T follicular helper cell (primary cell): ENCODE measurements at regions not wholly inside any gene's neighbourhood (a gene's known extent, or its start where the extent isn't known, plus 50 kb on each side); places are given as distances from the start of the nearest gene placed in this dataset.

Experiments
- DNase-seq: peaks from one replicate; pipeline ENCODE4 v3.0.0-alpha.2; 2020; ENCODE audit warnings: low read depth

DNA sequence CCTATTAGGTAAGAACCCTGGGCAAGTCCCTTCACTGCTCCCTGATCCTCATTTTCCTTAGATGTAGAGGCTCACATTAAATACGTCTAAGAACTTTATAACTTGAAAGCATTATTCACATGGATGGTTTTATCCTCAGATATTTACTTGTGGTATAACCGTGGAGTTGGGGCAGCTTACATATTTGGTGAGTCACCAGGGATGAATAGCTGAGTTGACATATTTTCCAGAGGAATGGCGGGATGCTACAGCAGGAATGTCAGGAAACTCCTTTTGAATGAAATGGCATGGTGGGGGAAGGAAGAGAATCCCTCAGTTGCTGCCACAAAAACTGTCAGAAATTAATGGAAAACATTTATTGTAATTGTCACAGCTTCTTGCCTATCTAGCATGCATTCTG lies 165.3 kb upstream of the RPS6KA3 start:
- DNase-seq = no peak

DNA sequence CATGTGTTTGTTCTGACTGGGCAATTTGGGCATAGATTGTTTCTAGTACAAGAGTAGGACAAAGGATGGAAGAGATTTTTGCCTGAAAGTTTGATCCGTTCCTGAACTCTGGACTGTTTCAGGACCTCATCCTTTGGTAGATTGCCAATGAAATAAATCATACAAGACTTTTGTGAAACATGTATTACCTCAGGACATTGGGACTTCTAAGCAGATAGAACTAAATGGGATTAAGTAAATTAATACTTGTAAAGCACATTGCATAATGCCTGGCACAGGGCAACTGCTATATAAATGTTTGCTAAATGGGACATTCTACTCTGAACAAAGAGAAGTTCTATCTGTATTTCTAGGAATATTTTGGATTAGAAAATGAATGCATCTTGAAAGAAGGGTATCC lies 164.8 kb upstream of the RPS6KA3 start:
- no peak for DNase-seq

DNA sequence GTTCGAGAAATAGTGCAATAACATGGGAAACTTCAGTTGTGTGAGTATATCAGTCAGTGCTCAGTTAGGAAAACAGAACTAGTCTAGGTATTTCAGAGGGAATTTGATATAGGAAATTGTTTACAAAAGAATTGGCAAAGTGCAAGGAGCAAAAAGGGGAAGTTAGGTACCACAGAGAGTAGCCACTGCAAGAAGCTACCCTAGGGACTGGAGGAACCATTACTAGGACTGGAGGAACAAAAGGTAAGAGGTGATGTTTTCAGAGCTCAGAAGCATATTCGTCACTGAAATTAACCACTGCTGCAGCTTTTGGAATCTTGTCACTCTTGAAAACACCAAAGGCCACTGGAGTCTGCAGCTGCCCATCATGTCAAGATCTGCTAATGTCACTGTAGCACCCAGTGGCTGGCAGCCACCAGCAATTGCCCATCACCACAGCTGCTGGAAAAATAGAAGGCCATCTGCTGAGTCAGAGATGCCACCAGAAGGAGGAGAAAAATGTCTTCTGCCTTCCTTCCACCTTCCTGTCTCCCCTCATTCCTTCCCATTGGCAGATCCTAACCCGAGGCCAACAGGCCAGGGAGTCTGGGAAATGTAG lies 160.6 kb upstream of the RPS6KA3 start:
- no peak for DNase-seq

DNA sequence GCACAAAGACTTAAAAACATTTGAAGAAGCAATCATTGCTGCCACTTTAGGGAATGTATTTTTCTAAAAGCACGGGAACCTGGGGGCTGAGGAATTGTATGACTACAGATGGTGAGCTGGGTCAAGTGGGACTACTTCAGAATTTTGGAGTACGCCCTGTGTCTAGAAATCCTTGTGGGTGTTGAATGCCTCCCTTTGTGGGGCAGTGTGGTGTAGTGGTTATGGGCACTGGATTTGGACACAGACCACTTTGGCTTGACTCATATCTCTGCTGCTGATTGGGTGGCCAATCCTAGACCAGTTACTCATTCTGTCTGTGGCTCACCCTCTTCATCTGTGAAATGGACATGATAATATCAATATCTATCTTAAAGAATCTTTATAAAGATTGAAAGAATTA lies 155.0 kb upstream of the RPS6KA3 start:
- no peak for DNase-seq

DNA sequence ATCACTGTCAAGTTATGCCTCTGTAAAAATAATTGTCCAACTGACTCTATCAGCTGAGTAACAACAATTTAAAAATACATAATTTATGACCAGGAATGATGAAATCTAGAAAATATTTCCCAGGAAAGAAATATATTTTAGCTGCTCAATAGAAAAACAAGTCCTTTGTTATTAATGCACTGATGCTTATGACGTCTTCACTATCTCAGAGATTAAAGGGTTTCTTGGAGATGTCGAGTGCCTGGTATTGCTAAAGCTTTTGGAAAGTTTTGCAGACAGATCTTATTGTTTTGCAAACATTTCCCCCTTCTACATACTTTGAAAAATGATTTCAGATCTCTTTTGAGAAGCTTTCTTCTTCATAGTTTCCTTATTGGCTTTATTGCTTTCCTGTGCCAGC lies 154.6 kb upstream of the RPS6KA3 start:
- DNase-seq = no peak

DNA sequence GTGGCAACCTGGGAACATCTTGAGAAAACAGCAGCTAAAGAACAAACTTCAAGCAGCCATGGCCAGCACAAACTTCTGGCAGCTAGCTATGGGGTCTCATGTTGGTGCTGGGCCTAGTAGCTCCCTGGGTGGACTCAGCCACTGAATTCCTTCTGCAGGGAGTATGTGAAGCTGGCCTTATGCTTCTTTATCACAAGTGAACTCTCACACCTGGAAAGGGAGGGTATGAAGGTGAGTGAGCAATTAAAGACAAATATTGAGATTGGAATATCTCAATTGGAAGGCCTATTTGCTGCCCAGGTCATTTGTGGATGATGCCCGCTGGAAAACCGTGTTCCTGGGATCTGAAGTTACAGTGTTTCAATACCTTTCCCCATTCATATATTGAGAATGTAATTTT lies 153.3 kb upstream of the RPS6KA3 start:
- no peak for DNase-seq

DNA sequence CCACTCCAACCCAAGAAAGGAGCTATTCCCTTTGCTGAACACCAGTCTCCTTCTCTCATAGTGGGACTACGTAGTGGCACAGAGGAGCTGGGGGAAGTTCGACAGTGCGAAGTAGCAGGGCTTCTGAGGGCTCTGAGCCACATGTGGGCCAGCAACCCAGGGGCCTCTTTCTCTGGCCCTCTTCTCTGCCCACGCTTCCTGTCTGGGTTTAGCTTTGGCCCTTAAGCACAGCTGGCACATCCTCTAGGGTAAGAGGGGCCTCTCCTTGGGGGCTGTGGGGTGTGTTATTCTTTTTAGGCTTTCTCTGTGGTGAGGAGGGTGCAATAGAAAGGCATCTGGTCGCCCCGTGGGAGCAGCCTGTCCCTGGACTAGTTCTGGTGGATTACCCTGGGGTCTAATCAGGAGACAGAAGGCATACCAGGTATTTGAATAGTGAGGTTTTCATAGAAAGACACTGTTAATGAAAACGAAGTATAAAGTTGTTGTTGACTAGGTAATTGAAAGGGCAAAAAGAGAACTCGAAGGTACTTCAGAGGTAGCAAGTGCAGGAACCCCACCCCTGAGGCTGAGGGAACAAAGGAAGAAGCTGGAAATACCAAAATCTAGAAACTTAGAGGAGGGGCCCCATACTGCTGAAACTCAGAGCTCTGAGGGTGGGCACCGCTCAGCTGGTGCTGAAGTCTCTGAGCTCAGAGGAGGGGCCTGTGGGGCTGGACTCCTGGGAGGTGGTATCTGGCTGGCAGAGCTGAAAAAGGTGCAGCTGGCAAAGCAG lies 151.9 kb upstream of the RPS6KA3 start:
- DNase-seq = no peak

DNA sequence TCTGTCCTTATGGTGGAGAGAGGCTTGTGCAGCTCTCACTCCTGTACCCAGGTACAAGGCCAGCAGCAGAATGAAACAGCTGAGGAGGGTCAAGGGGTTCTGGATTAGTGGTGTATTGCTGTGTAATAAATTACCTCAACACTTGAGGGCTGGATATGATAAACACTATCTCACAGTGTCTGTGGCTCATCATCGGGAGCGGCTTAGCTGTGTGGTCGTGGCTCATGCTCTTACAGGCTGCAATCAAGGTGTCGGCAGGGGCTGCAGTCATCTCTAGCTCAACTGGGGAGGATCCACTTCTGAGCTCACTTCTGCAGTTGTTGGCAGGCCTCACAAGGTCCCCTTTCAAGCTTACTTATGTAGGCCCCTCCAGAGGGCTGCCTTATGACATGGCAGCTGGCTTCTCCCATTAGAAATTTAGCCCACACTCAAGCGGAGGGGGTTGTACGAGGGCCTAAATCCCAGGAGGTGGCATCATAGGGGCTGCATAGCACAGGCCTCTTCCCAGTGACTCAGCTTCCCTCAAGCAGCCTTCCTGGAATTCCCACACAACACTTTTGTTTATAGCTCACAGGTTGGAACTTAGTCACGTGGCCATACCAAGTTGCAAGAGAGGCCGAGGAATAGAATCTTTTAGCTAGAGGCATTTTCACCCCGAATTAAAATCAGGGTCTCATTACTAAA lies 148.2 kb upstream of the RPS6KA3 start:
- DNase-seq = no peak

DNA sequence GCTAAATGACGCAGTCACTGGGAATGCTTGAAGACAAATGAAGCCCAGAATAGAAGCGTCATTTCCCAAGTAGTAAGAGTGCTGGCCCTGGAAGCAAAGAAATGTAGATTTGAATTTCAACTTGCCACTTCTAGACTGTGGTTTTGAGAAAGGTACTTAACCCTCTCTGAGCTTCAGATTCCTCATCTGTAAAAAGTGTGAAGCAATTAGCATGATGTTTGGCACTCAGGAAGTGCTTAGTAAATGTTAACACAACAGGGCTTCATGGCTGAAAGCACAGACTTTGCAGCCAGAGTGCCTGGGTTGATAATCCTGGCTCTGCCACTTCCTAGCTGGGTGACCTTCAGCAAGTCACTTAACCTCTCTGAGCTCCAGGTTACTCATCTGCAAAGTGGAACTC lies 147.4 kb upstream of the RPS6KA3 start:
- no peak for DNase-seq

DNA sequence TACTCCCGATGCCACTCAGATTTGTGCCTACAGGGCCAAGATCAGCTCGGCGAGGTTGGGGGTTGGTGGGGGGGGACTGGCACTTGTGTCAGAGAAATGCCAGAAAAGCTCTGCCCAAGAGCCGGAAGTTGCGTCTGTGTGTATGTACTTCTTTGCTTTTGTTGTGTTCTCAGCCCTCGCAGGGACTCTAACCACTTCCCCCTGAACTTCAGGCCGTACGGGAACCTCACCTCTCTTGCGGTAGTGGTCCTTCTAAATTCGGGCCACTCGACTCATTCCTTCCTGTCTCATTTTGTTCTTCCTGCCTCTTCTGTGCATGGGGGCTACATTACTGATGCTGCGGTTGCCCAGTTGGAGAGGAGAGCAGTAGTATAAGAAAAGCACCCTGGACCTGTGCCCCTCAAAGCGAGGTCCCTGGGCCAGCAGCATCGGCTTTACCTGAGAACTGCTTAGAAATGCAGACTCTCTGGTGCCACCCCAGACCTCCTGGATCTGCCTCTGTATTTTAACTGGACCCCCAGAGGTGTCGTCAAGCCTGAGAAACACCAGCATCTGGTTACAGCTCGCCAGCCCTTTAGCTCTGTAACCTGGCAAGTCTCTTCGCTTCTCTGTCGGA lies 146.3 kb upstream of the RPS6KA3 start:
- peak; percentile 15 for DNase-seq

DNA sequence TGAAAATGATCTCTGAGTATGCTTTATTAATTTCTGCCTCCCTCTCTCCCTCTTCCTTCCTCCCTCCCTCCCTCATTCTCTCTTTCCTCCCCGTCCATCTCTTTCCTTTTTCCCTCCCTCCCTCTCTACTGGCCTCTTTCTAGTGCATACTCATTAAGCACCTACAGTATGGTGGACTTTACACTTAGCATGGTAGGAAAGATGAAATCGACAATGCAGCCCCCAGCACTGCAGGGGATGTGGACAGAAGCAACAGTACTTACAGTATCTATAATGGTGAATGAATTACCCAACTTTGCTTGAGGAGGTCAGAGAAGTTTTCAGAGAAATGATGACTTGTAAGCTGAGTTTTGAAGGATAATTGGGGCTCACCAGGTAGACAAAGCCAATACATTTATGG lies 143.8 kb upstream of the RPS6KA3 start:
- DNase-seq = no peak

DNA sequence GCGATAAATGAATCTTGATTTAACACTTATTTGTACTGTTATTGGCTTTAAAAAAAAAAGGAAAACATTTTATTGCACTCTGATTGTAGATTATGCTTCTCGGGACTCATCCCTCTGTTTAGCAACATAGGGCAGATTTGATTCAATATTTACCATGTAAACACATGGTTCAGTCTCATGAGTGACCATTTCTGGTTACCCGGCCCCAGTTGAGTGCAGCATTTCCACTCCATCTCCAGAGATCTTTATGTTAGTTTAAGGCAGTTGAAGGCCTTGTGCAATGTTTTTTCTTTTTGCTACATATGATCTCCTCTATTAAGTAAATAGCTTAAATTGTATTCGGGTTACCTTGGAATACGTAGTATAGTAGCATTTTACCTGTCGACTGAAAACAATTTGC lies 143.3 kb upstream of the RPS6KA3 start:
- no peak for DNase-seq

DNA sequence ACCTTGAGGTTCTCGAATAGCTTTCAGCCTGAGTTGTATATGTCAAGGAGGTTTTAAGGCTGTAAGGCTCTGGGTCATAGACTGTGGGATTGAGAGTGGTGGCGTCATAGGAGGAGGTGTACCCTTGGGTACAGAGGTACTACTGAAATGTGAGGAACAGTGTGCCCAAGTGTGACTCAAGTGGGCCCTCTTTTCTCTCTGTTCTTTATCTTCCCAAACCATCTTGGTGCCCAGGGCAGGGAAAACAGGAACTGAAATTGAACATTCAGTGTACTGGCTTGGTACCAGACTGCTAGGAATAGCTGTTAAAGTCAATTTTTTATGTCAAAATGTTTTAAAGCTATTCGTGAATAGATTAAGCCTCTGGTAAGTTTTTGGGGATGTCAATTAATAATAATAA lies 136.2 kb upstream of the RPS6KA3 start:
- no peak for DNase-seq

DNA sequence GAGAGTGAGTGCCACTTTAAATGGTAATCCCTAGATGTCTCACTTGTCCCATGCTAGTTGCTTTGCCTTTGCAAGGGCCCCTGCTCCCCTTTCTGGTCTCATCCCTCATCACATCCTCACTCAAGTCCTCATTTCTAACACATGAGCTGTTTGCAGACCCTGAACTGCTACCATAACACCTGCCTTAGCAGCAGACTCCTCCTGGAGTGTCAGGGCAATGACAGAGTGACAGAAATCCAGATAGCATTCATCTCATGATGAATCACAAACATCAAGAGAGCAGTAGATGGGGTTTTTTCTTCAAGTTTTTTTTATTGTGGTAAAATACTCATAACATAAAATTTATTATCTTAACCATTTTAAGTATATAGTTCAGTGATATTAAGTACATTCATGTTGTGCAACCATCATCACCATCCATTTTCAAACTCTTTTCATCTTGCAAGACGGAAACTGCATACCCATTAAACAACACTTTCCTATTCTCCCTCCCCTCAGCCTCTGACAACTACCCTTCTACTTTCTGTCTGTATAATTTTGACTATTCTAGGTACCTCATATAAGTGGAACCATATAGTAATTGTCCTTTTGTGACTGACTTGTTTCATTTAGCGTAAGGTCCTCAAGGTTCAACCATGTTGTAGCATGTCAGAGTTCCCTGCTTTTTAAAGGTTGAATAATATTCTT lies 133.2 kb upstream of the RPS6KA3 start:
- DNase-seq = no peak

DNA sequence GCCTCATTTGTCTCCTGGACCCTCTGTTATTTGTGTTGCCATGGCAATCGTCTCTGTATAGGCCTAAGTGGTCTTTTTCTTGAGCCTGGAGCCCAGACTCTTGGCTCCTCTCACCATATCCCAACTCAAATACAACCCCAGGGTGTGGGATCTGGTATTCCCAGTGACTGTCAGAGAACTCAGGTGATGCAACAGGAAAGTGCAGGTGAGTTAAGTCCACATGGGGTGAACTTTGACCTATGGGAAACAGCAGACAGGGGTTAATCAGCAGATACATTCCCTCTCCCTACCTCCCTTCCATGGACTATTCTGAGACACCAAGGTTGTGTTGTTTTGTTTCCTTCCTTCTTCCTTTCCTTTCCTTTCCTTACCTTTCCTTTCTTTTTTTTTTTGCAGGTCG lies 130.9 kb upstream of the RPS6KA3 start:
- no peak for DNase-seq

DNA sequence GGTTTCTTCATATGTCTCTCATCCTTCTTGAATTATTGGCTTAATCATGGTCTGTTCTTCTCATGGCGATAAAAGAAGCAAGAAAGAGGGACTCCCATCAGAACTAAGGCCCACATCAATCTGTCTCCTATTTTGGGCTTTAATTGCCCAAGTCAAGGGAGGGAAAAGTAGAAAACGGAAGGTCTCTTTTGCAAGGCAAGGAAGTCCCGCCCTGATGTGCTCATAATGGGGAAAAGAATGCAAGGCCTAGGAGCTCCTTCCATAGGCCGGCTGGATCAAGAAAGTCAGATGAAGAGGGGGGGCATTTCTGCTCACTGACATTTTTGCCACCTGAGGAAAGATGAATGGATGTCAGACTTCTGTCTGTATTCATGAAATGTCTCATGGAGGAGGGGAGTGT lies 127.7 kb upstream of the RPS6KA3 start:
- DNase-seq = no peak

DNA sequence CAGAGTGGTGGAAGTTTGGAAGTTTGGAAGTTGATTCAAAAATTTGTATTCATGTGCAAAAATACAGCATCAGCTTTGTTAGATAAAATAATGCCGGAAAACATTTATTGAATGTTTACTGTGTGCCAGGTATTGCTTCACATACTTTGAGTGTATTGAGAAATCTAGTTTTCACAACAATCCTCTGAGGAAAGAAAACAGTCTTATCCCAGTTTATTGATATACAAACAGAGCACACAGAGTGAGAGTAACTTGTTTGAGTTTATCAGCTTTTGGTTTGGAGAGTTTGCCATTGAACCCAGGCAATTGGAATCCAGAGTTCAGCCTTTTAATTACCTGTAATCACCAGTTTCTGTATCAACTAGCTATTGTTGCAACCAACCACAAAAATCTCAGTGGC lies 127.2 kb upstream of the RPS6KA3 start:
- DNase-seq = no peak

DNA sequence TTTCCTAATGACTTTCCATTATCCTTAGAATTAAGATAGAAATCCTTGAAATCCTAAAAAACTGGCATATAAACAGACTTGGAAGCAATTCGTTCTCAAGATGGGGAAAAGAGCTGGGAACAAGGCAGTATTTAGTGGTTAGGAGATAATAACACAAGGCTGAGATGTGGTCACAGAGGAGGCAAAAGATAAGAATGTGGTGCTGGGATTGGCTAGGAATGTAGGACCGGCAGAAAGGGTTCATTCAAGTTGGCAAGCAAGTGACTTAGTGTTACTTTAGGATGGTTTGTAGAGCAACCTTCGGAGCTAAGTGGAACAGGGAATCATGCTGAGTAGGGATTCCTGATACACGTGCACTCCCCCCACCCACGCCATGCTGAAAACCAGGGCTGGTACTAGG lies 121.9 kb upstream of the RPS6KA3 start:
- no peak for DNase-seq

DNA sequence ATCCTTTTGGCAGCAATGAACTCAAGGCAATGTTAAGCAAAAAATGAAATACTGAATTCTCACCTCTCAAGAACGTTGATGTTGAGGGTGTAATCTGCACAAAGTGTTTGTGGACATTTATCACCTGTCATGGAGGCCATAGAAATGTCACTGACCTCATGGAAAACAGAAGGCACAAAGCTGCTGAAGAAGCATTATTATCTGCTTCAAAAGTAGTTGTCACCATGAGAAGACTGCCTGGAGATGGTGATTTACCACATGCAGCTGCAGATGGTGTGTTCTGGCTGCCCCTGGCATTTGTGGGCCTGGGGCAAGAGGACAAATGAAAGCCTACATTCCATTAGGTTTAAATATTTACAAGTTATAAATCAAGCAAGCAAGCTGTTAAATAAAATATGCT lies 116.8 kb upstream of the RPS6KA3 start:
- DNase-seq = no peak

DNA sequence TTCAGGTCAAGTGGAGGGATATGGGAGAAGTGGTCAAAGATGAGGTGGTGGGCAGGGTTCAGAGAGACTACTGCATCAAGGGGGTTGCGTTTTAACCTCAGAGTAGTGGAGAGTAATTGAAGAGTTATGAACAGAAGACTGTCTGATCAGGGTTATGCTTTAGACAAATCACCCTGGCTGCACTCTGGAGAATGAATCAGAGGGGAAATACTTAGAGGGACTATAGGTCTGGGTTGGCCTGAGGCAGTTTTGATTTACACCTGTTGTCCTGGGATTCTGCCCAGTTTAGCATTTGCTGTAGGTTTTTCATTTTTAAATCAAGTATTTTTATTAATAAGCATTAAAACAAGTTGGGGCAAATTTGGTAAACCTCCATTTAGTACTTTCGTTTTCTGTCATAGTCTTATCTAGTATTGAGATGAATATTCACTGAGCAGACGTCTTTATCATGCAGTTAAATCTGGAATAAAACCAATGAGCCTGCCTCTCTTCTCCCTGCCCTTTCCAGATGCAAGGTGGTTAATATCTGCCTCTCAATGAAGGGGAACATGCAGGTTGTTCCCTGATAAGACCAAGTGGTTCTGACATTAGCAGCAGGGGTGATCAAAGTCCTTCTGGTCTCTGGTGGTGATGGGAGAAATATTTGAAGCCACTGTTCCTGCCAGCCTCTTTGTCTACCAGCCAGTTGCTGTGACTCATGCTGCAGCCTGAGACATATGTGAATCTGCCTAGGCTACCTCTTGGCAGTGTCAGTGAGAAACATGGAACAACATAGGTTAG lies 116.0 kb upstream of the RPS6KA3 start:
- no peak for DNase-seq

DNA sequence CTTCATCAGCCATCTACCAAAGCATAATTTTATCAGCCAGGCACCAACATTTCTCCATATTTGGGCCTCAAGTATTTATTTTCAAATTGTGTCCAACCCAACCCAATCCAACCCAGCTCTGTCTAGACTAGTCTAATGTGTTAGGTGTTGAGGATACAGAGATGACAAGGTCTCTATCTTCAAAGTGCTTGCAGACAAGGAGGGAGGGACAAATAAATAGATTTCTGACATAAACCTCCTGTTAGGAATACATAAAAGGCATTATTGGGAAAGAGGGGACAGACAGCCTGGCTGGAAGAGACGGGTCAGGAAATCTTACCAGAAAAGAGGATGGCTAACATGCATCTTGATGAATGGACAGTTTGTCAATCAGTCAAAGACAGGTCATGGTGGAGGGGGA lies 115.4 kb upstream of the RPS6KA3 start:
- no peak for DNase-seq
